Esophagus muscularis mucosa (tissue), 4 donors: ENCODE measurements at regions not wholly inside any gene's neighbourhood (a gene's known extent, or its start where the extent isn't known, plus 50 kb on each side); places are given as distances from the start of the nearest gene placed in this dataset.

Source experiments
- DNase-seq: peaks from one replicate; pipeline ENCODE4 v3.0.0-alpha.2; 2017; ENCODE audit errors: extremely low spot score
- H3K27ac ChIP-seq, 4 donors: fragments of 200-600 bp; sonication (generic); replicated peaks in 1 of 4; 1 replicate in 3 of 4; 2 replicates in 1 of 4; pipeline ENCODE4 v1.5.1; 2016 to 2019; ENCODE audit warnings: mild to moderate bottlenecking in 1 of 4
- H3K27me3 ChIP-seq, 4 donors: fragments of 200-600 bp; sonication (generic); one replicate each; pipeline versions ENCODE4 v1.5.1 to v1.6.0; 2016 to 2019
- H3K36me3 ChIP-seq, 4 donors: fragments of 200-600 bp; sonication (generic); one replicate each; pipeline ENCODE4 v1.5.1; 2016 to 2019
- H3K4me1 ChIP-seq, 4 donors: fragments of 200-600 bp; sonication (generic); one replicate each; pipeline ENCODE4 v1.5.1; 2016 to 2019
- H3K4me3 ChIP-seq, 4 donors: fragments of 200-600 bp; sonication (generic); 1 replicate in 2 of 4; 2 replicates in 2 of 4; pipeline ENCODE4 v1.5.1; 2016 to 2019; ENCODE audit warnings: mild to moderate bottlenecking in 4 of 4, moderate library complexity in 1 of 4
- H3K9me3 ChIP-seq, 4 donors: fragments of 200-600 bp; sonication (generic); 1 replicate in 3 of 4; 2 replicates in 1 of 4; pipeline ENCODE4 v1.5.1; 2016 to 2019
- CTCF ChIP-seq, 3 experiments: fragments of 200-600 bp in 2 of 3; fragments of 450-650 bp in 1 of 3; sonication (generic) in 2 of 3; IDR thresholded peaks; one replicate each; pipeline ENCODE4 v1.5.1; 2017 to 2019; ENCODE audit warnings: antibody characterized with exemption in 3 of 3, mild to moderate bottlenecking in 2 of 3, moderate library complexity in 1 of 3
- EP300 ChIP-seq: sonication (generic); formaldehyde crosslinking; IDR thresholded peaks from one replicate; pipeline ENCODE4 v1.6.1; 2017; ENCODE audit warnings: antibody characterized with exemption
- POLR2A ChIP-seq: fragments of 450-650 bp; IDR thresholded peaks from one replicate; pipeline ENCODE4 v1.6.1; 2017; ENCODE audit warnings: antibody characterized with exemption, moderate library complexity, mild to moderate bottlenecking, low read depth
- POLR2AphosphoS5 ChIP-seq, 2 donors: sonication (generic); formaldehyde crosslinking; IDR thresholded peaks; one replicate each; pipeline ENCODE4 v1.6.1; 2017; ENCODE audit warnings: antibody characterized with exemption in 2 of 2
- WGBS: methylation state at CpG from one replicate; pipeline ENCODE4 v1.1.5; 2018; 5-methylcytosine and 5-hydroxymethylcytosine counted together
- intact Hi-C: fragments of 100-400 bp; cut with DNase I; formaldehyde crosslinking; loops from one replicate; pipeline ENCODE4 v1.15.1; 2023

- no peaks in the 10 kb centered on the region for H3K9me3 ChIP-seq
- no peaks in the 10 kb centered on the region for H3K36me3 ChIP-seq
- intact Hi-C loops: no loop called here
- WGBS: 66% methylated on average over 3 of the region's 3 CpGs
- peaks cover 0 to 27% (median 10%) of the 10 kb centered on the region in 4 donors for H3K4me1 ChIP-seq
- TF ChIP-seq EP300 (no peak), POLR2AphosphoS5 (IDR thresholded peaks at IDR 0.05) (no peak), POLR2A (no peak), CTCF (IDR thresholded peaks at IDR 0.05) (no peak)
- H3K27ac ChIP-seq: no peak overlapping the region
- no peak overlapping the region for H3K4me3 ChIP-seq
- no peaks in the 10 kb centered on the region for H3K27me3 ChIP-seq
- DNase-seq: no peak
Observed at GRCh38 chr4:71262161-71262560, 76.7 kb upstream of the SLC4A4 start.

GRCh38 chr4:71266090-71266794, 72.6 kb upstream of the SLC4A4 start:
- Histone ChIP-seq H3K9me3 (no peaks in the 10 kb centered on the region), H3K4me3 (no peak overlapping the region), H3K4me1 (peaks cover 0 to 16% (median under 1%) of the 10 kb centered on the region in 4 donors), H3K27me3 (no peaks in the 10 kb centered on the region), H3K36me3 (no peaks in the 10 kb centered on the region), H3K27ac (no peak overlapping the region)
- intact Hi-C loops: no loop called here
- TF ChIP-seq EP300 (no peak), POLR2A (no peak)
- no peak for DNase-seq
- WGBS: 60% methylated on average over 5 of the region's 5 CpGs

GRCh38 chr4:71267244-71267643, 71.6 kb upstream of the SLC4A4 start:
- H3K9me3 ChIP-seq: no peaks in the 10 kb centered on the region
- no peak for TF ChIP-seq POLR2AphosphoS5 (IDR thresholded peaks at IDR 0.05)
- no peak for TF ChIP-seq CTCF (IDR thresholded peaks at IDR 0.05)
- TF ChIP-seq POLR2A: no peak
- TF ChIP-seq EP300: no peak
- DNase-seq: no peak
- H3K4me3 ChIP-seq: no peak overlapping the region
- WGBS: 64% methylated on average over 1 of the region's 1 CpG
- H3K36me3 ChIP-seq: no peaks in the 10 kb centered on the region
- H3K27ac ChIP-seq: no peak overlapping the region
- no peaks in the 10 kb centered on the region for H3K27me3 ChIP-seq
- H3K4me1 ChIP-seq: peaks cover 0 to 7% (median 0%) of the 10 kb centered on the region in 4 donors
- intact Hi-C loops: no loop called here

GRCh38 chr4:71268166-71268565, 70.7 kb upstream of the SLC4A4 start:
- no peak for DNase-seq
- Histone ChIP-seq H3K36me3 (no peaks in the 10 kb centered on the region), H3K27ac (no peak overlapping the region), H3K4me3 (no peak overlapping the region), H3K27me3 (no peaks in the 10 kb centered on the region), H3K9me3 (no peaks in the 10 kb centered on the region), H3K4me1 (peaks cover 0 to 4% (median 0%) of the 10 kb centered on the region in 4 donors)
- intact Hi-C loops: no loop called here
- no peak for TF ChIP-seq EP300
- no peak for TF ChIP-seq POLR2A
- no peak for TF ChIP-seq CTCF (IDR thresholded peaks at IDR 0.05)
- no peak for TF ChIP-seq POLR2AphosphoS5 (IDR thresholded peaks at IDR 0.05)
- 76% methylated on average over 4 of the region's 4 CpGs for WGBS

GRCh38 chr4:71269233-71269632, 69.6 kb upstream of the SLC4A4 start:
- Histone ChIP-seq H3K27ac (no peak overlapping the region), H3K4me1 (peaks cover 0 to 4% (median 0%) of the 10 kb centered on the region in 4 donors), H3K27me3 (no peaks in the 10 kb centered on the region), H3K36me3 (no peaks in the 10 kb centered on the region), H3K9me3 (no peaks in the 10 kb centered on the region), H3K4me3 (no peak overlapping the region)
- intact Hi-C loops: no loop called here
- no peak for DNase-seq
- WGBS: 94% methylated on average over 5 of the region's 5 CpGs
- no peak for TF ChIP-seq POLR2A
- no peak for TF ChIP-seq EP300
- no peak for TF ChIP-seq POLR2AphosphoS5 (IDR thresholded peaks at IDR 0.05)
- no peak for TF ChIP-seq CTCF (IDR thresholded peaks at IDR 0.05)
